GM21737 (cell line): ENCODE measurements at regions not wholly inside any gene's neighbourhood (a gene's known extent, or its start where the extent isn't known, plus 50 kb on each side); places are given as distances from the start of the nearest gene placed in this dataset.

Experiments
- ATAC-seq: cut with Tn5 transposase; IDR thresholded peaks from one replicate; pipeline ENCODE4 v1.9.1; 2021; ENCODE audit warnings: mild to moderate bottlenecking, moderate library complexity; ENCODE audit not compliant: unreplicated experiment

DNA sequence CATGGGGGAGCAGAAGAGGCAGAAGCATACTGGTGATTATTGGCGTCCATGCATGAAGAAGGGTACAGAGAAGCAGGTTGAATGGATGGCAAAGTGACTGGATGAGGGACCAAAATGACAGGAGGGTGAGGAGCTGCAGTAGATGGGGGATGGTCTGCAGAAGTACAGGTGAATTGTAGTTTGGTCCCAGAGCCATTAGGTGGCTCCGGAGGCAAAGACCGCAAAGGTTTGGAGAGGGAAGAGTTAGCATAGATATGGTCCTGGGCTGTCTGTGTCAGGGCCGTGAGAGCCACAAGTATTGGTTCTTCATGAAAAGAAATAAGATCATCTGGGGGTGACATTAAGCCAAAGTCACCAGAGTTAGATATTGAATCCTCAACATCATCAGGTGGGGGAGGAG, 59.0 kb upstream of the ZNF726 start:
- no peak for ATAC-seq

DNA sequence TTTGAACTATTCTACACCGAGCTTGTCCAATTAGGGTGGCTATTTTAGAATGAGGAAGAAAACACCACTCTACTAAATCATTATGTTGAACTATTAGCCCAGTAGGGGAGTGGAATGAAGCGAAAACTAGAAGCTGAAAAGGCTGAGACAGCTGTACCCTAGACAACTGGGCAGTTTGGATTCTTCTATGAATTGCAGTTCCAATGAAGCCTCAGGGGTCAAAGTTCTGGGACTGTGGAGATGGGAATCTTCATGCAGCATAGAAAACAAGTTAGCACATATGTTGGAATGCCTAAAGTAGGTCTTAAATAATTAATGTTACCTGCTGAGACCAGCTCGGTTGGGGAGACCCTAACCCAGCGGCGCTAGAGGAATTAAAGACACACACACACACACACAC, 62.7 kb upstream of the ZNF726 start:
- ATAC-seq: no peak

DNA sequence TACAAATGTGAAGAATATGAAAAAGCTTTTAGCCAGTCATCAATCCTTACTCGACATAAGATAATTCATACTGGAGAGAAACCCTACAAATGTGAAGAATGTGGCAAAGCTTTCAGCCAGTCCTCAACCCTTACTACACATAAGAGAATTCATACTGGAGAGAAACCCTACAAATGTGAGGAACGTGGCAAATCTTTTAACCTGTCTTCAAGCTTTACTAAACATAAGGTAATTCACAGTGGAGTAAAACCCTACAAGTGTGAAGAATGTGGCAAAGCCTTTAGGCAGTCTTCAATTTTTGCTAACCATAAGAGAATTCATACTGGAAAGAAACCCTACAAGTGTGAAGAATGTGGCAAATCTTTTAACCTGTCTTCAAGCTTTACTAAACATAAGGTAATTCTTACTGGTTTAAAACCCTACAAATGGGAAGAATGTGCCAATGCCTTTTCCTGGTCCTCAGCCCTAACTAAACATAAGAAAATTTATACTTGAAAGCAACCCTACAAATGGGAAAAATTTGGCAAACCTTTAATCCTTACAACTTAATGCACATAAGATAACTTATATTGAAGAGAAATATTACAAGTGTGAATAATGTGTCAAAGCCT, 74.1 kb upstream of the ZNF681 start:
- ATAC-seq: no peak

DNA sequence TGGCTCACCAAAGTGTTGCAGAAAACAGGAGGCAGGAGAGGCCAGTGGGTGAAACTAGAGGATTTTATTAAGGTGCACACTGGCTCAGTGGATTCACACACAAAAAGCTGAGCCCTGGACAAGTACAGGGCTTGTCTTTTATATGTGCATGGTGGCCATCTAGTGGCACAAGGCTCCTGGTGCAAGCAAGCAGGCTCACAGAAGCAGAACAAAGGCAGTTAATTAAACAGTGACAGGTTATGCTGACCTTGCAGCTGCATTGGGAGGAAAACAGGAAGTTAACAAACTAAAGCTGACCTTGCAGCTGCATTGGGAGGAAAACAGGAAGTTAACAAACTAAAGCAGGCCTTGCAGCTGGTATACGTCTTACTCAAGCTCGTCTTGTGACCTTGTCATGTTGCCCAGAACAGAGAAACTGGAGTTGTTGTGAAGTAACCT, 65.3 kb upstream of the ZNF681 start:
- ATAC-seq: peak; percentile 57

DNA sequence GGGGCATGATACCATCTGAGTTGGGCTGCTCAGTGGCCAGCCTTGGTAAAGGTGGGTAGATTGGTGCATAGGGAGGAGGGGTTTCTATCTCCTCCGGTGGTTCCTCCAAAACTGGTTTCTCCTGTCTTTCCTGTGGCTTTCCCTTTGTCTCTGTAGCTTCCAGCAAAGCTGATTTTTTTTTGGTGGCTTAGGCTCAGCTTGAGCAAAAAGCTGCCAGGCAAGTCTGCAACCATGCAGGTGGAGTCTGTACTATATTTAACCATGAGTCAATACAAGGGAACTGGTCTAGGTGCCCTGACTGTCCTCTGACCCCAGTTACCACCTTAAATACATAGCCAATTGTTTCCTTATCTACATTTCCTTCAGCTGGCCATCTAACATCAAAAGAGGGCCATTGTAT, 64.0 kb upstream of the ZNF681 start:
- ATAC-seq: no peak

DNA sequence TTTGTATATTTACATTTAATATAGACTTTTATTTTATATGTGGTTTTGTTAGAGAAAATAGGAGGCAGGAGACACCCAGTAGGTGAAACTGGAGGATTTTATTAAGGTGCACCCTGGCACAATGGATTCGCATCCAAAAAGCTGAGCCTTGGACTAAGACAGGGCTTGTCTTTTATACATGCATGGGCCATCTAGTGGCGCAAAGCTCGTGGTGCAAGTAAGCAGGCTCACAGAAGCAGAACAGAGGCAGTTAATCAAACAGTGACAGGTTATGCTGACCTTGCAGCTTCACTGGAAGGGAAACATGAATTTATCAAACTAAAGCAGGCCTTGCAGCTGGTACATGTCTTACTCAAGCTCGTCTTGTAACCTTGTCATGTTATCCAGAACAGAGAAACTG, 58.8 kb upstream of the ZNF681 start:
- ATAC-seq: no peak

DNA sequence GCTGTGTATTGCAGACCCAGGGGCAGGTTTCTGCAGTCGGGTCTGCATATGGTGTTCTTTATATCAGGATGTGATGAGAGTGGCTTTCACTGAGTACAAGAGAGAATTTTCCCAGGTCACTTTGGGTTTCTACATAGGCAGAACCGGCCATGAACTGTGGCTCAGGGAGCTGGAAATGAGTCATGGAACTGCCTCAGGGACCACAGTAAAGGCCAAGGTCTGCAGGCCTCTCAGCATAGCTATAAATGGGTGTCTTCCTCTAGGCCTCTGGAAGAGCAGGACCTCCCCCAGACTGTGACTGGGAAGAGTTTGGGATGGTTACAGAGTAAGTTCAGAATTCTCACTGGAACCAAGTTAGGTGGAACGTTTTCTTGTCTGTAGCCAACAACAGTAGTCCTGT, 51.8 kb upstream of the ZNF681 start:
- ATAC-seq: no peak
